A673 (cell line): ENCODE measurements at regions not wholly inside any gene's neighbourhood (a gene's known extent, or its start where the extent isn't known, plus 50 kb on each side); places are given as distances from the start of the nearest gene placed in this dataset.
"Not testable (repeated sequence)": the region's sequence is repeated elsewhere in the genome, so short reads cannot be mapped to it uniquely, and the experiment has no call there.

Source experiments
- BruUV-seq: library from RNA; stranded (reverse); fragments of 400-500 nt; replicated peaks from 2 replicates; lab custom pipeline; 2021; lab: Mats Ljungman, UMichigan
- CTCF ChIA-PET: fragments of 300-600 bp; sonication (Branson Sonifier 250); formaldehyde crosslinking; loops from one replicate; lab custom pipeline; 2022; ENCODE audit warnings: antibody characterized with exemption; lab: Charles Lee
- POLR2A ChIA-PET: fragments of 300-600 bp; sonication (Branson Sonifier 250); formaldehyde crosslinking; loops from one replicate; lab custom pipeline; 2022; ENCODE audit warnings: antibody characterized with exemption; ENCODE audit not compliant: low non-redundant PET; lab: Charles Lee
- DNase-seq: peaks from one replicate; pipeline ENCODE4 v3.0.0-alpha.2; 2015; ENCODE audit warnings: low spot score
- H3K27ac ChIP-seq: fragments of 200-600 bp; sonication (generic); 2 replicates; pipeline ENCODE4 v1.5.1; 2016; ENCODE audit warnings: mixed run types, low read depth, mild to moderate bottlenecking, mixed read lengths, antibody characterized with exemption, low read length; ENCODE audit not compliant: poor library complexity, severe bottlenecking
- H3K27me3 ChIP-seq: fragments of 200-600 bp; sonication (generic); replicated peaks from 2 replicates; pipeline ENCODE4 v1.6.1; 2017; ENCODE audit warnings: mixed run types, low read depth, mild to moderate bottlenecking, mixed read lengths, antibody characterized with exemption, low read length; ENCODE audit not compliant: insufficient read depth, poor library complexity
- H3K36me3 ChIP-seq: fragments of 200-600 bp; sonication (generic); 2 replicates; pipeline ENCODE4 v1.6.1; 2016; ENCODE audit warnings: mixed run types, mild to moderate bottlenecking, mixed read lengths, antibody characterized with exemption, low read length; ENCODE audit not compliant: insufficient read depth, poor library complexity, severe bottlenecking
- H3K4me1 ChIP-seq: fragments of 200-600 bp; sonication (generic); 2 replicates; pipeline ENCODE4 v1.6.1; 2017; ENCODE audit warnings: mixed run types, mild to moderate bottlenecking, mixed read lengths, antibody characterized with exemption, low read length; ENCODE audit not compliant: insufficient read depth, poor library complexity, severe bottlenecking
- H3K4me3 ChIP-seq: fragments of 200-600 bp; sonication (generic); 2 replicates; pipeline ENCODE4 v1.5.1; 2016; ENCODE audit warnings: low read depth, mixed run types, mild to moderate bottlenecking, mixed read lengths, low read length; ENCODE audit not compliant: poor library complexity, severe bottlenecking
- H3K9me3 ChIP-seq: fragments of 200-600 bp; sonication (generic); 2 replicates; pipeline ENCODE4 v1.6.1; 2016; ENCODE audit warnings: mixed run types, low read depth, mild to moderate bottlenecking, mixed read lengths, antibody characterized with exemption, low read length; ENCODE audit not compliant: poor library complexity, severe bottlenecking
- CTCF ChIP-seq: fragments of 300-800, 200-600 bp; sonication (generic); conservative IDR thresholded peaks from 2 replicates; pipeline ENCODE4 v1.5.1; 2017; ENCODE audit warnings: low read depth, mild to moderate bottlenecking, antibody characterized with exemption, low read length, moderate library complexity, mixed read lengths
- EZH2 ChIP-seq: fragments of 200-600 bp; sonication (generic); IDR thresholded peaks from 2 replicates; pipeline ENCODE4 v1.6.1; 2017; ENCODE audit warnings: borderline replicate concordance, low read depth, mild to moderate bottlenecking, mixed read lengths, antibody characterized with exemption, low read length; ENCODE audit not compliant: poor library complexity, severe bottlenecking
- intact Hi-C: fragments of 100-400 bp; cut with micrococcal nuclease; formaldehyde crosslinking; loops from one replicate; pipeline ENCODE4 v1.10.0; 2022; ENCODE audit not compliant: unreplicated experiment

GRCh38 chr7:41438705-41439514 lies 264.0 kb downstream of the INHBA start:
- Histone ChIP-seq H3K36me3 (no peaks in the 10 kb centered on the region), H3K27me3 (no peaks in the 10 kb centered on the region), H3K9me3 (no peaks in the 10 kb centered on the region), H3K4me3 (no peak overlapping the region), H3K27ac (no peak overlapping the region), H3K4me1 (no peaks in the 10 kb centered on the region)
- no peak for DNase-seq
- no TSS peak for BruUV-seq
- ChIA-PET POLR2A (no interaction called here), CTCF (no interaction called here)
- TF ChIP-seq EZH2 (no peak), CTCF (no peak)
- intact Hi-C loops = no loop called here

- Histone ChIP-seq H3K4me3 (no peak overlapping the region), H3K27ac (no peak overlapping the region), H3K27me3 (no peaks in the 10 kb centered on the region), H3K36me3 (no peaks in the 10 kb centered on the region), H3K9me3 (no peaks in the 10 kb centered on the region), H3K4me1 (no peaks in the 10 kb centered on the region)
- POLR2A ChIA-PET = no interaction called here
- intact Hi-C loops = no loop called here
- no peak for DNase-seq
- CTCF ChIA-PET = no interaction called here
- no TSS peak for BruUV-seq
- no peak for TF ChIP-seq CTCF
- TF ChIP-seq EZH2 = no peak
Observed at GRCh38 chr7:41437257-41438196, 265.4 kb downstream of the INHBA start.

GRCh38 chr7:41436139-41436538 lies 266.8 kb downstream of the INHBA start:
- DNase-seq = no peak
- CTCF ChIA-PET = no interaction called here
- no peaks in the 10 kb centered on the region for H3K9me3 ChIP-seq
- no TSS peak for BruUV-seq
- no peaks in the 10 kb centered on the region for H3K27me3 ChIP-seq
- intact Hi-C loops = no loop called here
- H3K36me3 ChIP-seq = no peaks in the 10 kb centered on the region
- TF ChIP-seq EZH2 (no peak), CTCF (no peak)
- H3K27ac ChIP-seq = no peak overlapping the region
- no peak overlapping the region for H3K4me3 ChIP-seq
- POLR2A ChIA-PET = no interaction called here
- no peaks in the 10 kb centered on the region for H3K4me1 ChIP-seq

- H3K36me3 ChIP-seq, CTCF ChIA-PET, intact Hi-C loops, DNase-seq, POLR2A ChIA-PET, H3K4me1 ChIP-seq, H3K27ac ChIP-seq, H3K27me3 ChIP-seq, BruUV-seq, H3K4me3 ChIP-seq, H3K9me3 ChIP-seq: not testable (repeated sequence)
Observed at GRCh38 chr7:41435020-41435419, 267.9 kb downstream of the INHBA start.
